NCI-H1436 treated with DMSO at 0.1 percent for 48 hours (cell line): ENCODE measurements at regions not wholly inside any gene's neighbourhood (a gene's known extent, or its start where the extent isn't known, plus 50 kb on each side); places are given as distances from the start of the nearest gene placed in this dataset.
A peak's percentile ranks its signal among the peaks of the same experiment; 100 is the strongest.

Experiments
- DNase-seq: peaks from one replicate; lab custom pipeline; 2025; lab: John Stamatoyannopoulos, UW

DNA sequence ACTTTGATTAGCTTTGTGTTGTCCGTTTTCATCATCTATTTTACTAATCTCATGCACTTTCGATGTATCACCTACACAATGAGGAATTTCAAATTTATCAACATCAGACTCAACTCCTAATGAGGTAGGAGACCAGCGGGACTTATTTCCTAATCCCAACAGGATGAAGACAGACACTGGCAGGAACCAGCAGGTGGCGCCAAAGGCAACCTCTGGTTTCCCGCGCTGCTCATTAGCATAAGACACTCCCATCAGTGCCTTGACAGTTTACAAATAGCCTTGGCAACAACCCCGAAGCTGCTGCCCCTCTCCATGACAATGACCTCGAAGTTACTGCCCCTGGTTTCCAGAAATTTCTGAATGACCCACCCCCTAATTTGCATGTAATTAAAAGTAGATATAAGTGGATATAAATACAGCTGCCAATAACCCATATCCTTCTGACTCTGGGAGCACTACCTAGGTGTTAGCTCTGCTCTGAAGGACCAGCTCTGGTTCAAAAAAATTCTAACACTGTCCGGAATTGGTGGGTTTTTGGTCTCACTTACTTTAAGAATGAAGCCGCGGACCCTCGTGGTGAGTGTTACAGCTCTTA, 974.8 kb downstream of the ADGRL2 start:
- no peak for DNase-seq

DNA sequence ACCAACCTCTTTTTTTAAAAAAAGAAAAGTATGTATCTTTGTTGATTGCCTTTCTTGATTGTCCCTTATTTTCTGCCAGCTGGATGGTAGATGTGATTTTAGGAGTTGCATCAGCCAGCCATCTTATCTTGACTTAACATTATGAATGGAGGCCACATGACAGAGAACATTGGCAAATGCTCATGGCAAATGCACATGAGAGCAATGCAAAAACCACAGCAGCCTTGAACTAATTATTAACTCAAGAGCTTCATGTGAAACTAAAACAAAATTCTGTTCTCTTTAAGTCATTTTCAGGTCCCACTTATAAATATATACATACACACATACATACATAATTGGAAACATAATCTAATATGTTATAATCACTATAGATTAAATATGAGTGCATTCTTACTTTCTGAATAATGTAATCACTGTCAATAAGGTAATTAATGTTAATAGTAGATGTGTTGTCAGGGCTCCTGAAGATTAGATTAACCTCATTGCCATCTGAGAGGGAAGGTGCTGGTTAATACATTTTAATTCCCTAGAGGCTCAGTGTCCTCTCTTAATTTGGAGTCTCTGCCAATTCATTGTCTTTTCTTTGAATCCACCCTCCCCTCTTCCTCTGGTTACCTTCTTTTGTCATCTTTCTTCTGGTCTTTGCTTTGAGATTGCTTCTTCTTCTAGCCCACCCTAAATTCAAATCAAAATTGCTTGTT, 962.2 kb downstream of the ADGRL2 start:
- DNase-seq: no peak

DNA sequence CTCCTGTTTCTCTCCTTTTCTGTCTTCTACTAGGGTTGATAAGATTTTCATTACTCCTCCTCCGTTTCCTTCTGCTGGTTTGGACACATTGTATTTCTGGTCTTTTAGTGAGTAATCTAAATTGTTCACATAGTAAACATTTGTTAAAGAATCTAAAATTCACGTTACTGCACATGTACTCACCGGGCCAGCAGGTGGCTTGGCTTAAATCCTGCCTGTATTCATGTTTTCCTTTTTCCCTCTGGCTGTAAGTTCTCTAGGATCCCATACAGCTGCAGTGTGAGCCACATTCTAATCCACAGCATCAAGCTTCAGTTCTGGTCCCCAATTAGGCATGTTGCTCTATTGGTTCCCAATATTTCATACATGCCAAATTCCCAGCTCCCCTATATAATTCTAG, 958.3 kb downstream of the ADGRL2 start:
- DNase-seq: no peak

DNA sequence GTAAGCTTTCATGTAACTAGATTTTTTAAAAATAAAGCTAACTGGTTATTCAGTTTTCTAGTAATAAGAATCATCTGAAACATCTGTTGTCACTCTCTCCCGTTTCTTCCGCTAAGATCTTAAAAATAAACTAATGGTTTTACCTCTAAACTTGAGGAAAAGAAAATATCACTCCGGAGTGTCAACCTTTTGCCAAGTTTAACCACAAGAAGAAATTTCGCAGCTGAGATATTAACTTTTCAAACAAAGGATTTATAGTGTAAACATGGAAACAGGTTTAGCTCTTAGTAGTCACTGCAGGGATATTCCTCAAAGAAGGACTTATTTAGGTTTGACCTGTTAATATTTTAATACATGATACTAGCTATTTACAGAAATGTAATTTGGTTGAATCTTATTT, 954.9 kb downstream of the ADGRL2 start:
- DNase-seq: no peak

DNA sequence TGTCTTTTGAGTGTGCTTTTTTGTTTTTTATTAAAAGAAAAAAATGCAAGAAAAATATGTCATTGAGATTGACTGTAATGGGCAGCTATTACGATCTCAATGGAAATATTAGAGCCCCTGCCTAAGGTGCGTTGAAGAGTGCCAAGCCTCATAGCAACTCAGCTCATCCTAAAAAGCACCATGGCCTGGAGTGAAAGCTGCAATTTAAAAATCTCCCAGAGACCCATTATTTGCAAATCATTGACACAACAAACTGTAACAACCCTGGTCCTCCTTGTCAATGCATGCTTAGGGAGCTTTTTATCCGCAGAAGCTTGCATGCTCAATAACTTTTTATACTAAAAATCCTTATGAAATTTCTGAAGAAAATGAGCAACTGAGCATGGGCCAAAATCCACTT, 954.5 kb downstream of the ADGRL2 start:
- DNase-seq: no peak

DNA sequence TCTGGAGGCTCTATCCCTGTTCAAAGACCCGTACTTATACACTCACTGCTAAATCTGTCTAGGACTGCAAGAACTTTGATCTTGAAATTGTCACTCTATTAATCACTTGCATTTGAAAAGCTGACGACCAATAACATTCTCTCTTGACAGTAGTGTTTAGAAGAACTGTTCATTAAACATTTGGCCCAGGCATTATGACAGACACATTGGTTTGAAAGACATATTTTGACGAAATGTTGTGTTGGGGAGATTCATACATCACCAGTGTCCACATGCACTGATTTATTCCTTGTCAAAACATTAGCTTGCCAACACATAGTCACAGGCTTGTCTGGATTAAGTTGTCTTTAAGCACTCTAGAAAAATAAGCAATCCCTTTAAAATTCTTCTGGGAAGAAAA, 951.3 kb downstream of the ADGRL2 start:
- no peak for DNase-seq

DNA sequence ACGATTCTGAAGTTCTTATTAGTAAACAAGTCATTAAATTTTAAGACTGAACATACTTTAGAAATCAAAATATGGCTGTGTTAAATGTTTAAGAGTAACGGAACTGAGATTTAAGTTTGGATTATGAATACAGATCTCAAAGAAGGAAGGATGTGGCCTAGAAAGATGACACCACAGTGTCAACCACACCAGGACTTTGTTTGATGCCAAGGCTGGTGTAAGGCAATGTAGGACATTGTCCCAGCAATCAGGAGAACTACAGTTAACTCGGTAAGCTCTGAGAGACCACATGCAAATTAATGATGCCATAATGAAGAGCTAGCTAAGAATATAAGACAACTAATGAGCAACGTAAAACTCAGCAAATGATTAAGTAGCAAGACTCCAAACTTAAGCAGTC, 932.9 kb downstream of the ADGRL2 start:
- DNase-seq: no peak

DNA sequence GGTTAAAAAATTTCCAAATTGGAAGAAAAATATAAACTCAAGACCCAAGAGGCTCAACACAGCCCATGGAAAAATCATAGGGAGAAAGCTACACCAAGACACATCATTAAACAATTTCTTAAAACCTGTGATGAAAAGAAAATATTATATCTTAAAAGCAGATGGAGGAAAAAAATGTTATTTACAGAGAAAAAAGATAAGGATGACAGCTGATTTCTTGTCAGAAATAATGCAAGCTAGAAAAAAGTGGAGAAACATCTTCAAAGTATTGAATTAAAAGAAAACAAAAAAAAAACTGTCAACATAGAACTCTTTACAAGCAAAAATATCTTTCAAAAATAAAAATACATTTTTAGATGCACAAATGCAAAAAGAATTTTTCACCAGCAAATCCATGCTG, 930.5 kb downstream of the ADGRL2 start:
- DNase-seq: no peak

DNA sequence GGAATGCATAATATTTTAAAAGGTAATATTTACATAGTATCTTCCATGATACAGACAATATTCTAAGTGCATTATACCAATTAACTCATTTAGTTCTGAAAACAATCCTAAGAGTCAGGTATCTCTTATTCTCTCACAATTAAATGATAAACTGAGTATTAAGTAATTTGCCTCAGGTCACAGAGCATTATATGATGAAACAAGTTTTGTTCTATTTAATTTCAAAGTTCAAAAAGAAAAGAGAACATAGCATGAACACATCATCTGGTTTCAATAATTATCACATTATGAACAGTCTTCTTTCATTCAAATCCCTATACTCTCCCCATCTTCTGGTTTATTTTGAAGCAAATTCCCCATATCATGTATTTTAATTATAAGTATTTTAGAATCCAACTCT, 927.5 kb downstream of the ADGRL2 start:
- DNase-seq: no peak

DNA sequence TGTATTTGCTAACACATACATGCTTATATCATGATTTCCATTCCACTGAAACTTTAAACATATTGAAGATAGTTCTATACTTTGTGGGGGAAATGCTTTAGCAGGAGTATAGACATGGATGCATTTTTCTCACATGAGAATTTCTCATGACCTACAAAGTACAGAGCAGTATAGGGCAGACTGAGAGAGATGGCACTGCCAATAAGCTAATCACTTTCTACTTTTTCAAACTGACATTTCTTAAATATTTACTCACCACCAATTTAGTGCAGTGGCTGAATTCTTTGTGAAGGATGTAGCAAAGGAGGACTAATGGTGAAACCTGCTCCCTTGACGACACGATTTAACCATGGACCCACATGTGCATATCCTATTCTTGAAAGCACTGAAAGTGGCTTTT, 923.5 kb downstream of the ADGRL2 start:
- DNase-seq: no peak

DNA sequence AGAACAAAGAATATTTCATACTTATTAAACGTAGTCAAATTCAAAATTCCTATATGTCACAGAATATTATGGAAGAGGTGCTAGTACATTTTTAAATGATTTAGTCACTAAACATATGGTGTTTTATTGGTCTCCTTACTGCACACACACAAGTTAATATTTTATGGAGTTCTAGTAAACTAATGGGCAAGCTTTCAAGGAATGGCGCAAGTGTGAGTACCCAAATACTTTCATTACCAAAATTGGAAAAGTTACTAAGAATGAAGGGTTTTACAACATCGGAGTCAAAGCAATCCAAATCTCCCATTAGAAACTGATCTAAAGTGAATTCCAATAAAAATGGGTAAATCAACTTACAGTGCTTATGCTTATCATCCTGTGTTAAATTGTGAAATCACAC, 921.9 kb downstream of the ADGRL2 start:
- no peak for DNase-seq

DNA sequence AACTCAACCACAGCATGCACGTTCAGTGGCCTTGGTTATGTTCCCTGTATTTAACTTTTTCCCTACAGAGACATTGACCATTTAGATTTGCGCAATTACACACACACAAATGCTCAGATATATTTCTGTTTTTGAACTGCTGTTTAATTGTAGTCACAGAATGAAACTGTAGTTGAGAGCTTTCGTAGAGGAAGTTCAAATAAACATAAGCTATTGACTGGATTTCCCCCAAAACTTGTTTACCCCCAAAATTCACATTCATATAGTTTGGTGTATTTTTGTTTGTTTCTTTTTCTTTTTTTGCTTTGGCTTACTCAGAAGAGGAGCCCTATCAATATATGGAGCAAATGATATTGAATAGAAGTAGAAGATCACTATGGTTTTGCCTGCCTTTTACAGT, 921.0 kb downstream of the ADGRL2 start:
- DNase-seq: no peak

DNA sequence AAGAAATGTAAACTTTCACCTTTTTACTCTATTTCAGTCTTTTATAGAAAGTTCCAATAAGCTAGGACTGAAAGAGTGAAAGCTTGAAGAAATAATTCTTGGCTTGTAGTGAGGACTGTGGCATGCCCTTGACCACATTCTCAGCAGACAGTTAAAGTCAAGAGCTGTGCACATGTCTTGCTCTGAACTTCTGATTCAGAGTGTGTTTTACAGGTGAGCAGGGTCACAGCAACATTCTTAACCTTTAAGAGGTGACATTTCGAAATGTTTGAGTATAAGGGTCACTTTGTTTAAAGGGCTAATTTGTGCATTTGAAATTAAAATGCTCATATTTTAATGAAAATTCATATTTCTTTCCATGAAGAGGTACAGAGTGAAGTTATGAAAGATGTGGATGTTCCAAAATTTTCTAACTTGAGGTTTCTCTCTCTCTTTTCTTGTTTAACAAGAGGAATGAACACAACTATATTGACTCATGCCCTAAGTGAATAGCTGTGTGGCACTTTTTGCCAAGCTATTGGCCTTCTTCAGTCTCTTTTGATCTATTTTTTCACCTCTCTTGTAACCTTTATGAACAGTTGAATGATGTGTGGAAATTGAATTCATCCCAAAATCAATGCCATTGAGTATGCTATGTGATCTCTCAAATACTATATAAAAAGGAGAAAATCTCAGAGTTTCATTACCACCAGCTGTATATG, 918.1 kb downstream of the ADGRL2 start:
- DNase-seq: no peak

DNA sequence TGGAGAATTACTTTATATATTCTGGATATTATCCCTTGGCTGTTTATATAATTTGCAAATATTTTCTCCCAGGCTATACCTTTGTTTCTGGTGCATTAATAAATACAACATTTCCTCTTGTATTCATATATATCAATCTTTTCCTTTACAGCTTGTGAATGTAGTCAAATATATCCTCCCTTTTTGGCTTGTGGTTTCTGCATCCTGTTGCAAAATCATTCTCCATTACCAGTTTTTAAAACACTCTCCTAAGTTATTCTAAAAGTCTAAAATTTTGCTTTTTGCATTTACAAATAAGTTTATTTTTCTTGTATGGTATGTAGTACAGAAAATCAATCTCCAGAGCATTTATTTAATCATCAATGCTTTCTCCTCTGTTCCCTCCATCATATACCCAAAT, 909.4 kb downstream of the ADGRL2 start:
- no peak for DNase-seq

DNA sequence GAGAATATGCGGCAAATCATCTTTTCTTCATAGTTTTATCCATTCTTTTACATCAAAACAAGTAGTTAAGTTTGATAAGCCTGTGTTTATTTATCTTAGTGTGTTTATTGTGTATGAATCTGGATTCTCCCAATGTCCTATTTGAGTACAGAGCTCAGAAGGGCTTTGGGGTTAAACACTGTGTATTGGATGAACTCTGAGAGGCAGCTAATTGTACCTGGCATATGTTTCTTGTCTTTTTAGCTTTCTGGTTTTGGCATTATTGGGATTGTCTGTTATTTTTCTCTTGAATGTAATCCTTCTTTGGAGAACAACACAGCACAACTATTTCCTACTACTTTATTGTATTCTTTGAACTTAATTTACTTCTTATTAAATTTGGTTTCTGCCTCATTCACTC, 906.9 kb downstream of the ADGRL2 start:
- no peak for DNase-seq

DNA sequence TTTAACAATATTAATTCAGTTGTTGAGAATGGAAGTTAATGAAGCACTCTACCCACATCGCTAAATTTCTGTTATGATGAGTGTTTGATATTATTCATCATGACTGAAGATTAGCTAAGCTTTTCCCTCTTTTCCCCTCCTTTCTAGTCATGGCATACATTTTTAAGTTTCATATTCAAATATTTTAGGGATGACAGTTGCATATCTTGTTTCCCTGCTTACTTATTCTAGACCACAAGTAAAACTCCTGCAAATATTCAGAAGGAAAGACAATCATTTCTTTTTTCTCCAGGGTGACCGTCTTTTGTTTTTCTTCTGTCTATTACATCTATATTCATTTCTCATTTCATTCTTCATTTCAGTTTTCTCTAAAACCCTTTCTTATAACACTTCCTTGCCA, 906.0 kb downstream of the ADGRL2 start:
- DNase-seq: no peak

DNA sequence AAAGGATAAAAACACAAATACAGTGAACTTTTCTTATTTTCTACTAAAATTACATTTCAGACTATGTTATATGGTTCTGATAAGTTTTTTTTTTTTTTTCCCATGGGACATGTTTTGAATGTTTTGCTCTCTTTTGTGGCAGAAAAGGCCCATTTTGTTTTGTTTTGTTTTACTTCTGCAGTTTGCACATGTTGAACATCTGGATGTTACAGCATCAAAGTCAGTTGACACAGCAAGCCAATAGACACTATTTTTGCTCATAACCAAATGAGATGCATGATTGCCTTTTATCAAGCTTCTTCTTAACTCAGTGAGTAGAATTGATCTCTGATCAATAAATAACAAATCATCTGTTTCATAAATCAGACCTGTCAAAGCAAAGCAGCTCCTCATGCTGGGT, 904.2 kb downstream of the ADGRL2 start:
- no peak for DNase-seq

DNA sequence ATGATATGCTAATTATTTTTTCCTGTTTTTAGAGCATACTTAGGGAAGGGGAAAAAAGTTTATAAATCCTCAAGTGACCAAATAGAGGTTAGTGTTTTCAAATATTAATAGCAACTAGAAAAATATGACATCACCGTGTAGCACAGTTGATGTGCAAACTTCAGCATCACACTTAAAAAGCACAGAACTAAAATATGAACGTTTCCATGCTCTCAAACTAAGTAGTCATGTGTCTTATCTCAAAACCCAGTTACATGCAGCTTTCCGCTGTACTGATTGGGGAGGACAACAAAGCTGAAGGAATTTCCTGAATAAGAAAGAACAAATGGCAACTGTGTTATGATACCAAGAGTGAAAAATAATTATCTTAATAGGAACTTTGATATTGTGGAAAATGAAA, 903.7 kb downstream of the ADGRL2 start:
- DNase-seq: no peak

DNA sequence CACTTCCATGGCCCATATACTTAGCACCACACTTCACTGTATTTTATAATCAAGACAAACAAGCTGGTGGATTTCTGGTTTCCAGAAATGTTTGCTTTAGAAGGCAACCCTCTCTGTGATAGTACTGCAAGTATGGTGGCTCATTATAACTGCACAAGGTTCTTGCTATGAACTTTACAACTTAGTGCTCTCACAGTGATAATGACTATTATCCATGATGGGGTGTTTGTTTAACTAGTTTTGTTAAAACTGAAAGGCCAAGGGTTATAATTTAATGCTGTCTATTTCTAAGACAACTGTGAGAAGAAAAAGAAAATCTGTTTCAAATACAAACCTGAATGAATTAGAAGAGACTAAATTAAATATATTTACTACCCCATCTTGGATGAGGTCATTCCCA, 903.2 kb downstream of the ADGRL2 start:
- DNase-seq: no peak

DNA sequence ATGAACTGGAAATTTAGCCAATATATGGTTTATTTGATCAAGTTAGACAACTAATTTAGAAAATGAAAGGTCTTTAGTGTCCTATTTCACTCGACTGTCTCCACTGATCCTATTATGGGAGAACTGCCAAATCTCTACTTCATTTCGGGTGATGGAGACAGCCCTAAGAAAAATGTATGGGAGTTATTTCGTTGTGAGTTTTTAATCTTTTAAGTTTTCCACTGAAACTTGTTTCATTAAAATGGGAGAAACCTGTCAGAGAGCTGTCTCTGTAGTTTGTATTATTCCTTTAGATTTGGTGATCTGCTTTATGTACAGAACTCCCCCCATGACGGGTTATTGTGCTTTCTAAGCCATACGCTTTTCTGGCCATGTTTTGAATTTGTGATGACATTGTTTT, 899.7 kb downstream of the ADGRL2 start:
- DNase-seq: no peak

DNA sequence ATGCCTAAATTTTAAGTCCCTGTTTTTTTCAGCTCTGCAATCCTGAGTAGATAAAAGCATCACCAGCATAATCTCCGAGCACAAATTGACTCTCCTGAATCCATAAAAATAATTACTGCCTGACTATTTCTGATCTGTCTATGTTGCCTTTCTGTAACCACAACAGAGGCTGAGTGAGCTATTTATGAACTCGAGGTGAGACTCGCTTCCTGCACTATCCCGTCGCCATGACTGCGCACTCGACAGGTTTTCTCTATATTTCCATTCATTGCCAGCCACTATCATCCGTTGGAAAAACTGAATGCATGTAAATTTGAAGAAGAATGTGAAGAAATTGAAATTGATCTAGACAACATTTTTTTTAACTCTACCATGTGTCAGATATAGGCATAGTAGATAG, 897.2 kb downstream of the ADGRL2 start:
- DNase-seq: peak; percentile 68

DNA sequence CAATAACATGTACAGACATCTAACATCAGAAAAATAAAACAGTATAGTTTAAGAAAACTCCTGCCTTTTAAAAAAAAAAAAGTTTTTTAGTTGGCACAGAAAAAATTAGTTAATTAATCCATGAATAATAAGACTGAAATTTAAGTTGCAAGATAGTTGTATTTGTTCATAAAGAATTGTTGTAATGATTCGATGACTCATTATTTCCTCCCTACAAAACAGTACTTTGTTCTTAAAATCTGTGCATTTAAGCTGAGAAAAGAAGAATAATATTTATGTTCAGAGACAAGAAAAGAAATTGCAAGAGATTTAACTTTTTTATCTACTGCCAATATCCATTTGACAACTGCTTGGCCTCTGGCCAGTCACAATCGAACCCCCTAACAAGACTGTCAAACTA, 894.7 kb downstream of the ADGRL2 start:
- DNase-seq: no peak

DNA sequence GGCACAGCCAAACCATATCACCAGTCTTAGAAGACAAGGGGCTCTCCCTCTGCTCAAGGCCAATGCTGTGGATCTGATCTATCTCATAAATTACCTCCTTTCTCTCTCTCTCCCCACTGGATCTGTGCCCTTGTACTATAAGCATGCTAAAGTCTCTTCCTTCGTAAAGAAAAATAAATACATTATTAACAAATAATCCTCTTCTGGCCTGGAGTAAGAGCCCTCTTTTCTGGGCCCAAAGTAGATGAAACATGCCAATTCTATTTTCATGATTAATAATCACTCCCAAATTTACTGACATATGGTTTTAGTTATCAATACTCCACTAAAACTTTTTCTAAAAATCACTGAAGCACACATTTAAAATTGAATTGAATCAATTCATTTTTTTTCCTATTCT, 889.7 kb downstream of the ADGRL2 start:
- no peak for DNase-seq

DNA sequence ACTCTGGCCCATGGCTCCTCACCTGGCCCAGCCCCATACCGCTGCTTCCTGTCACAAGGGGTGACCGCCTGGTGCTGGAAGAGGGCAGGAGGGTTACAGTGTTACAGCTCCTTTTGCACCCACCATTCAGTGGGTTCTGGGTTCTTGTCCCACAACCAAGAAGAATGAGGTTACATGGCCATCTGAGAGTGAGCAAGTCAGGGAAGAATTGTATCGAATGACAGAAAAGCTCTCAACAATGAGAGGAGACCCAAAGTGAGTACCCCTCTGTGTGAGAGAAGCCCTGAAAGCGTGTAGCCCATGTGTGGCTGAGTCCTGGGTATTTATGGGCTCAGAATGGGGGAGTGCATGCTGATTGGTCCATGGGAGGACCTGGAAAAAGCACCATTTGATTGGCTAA, 888.5 kb downstream of the ADGRL2 start:
- no peak for DNase-seq
